Anterior cingulate cortex (tissue), 58 donors: ENCODE measurements at regions not wholly inside any gene's neighbourhood (a gene's known extent, or its start where the extent isn't known, plus 50 kb on each side); places are given as distances from the start of the nearest gene placed in this dataset.

Experiments
- DNase-seq, 58 donors: peaks; one replicate each; lab custom pipeline; 2025; lab: John Stamatoyannopoulos, UW

DNA sequence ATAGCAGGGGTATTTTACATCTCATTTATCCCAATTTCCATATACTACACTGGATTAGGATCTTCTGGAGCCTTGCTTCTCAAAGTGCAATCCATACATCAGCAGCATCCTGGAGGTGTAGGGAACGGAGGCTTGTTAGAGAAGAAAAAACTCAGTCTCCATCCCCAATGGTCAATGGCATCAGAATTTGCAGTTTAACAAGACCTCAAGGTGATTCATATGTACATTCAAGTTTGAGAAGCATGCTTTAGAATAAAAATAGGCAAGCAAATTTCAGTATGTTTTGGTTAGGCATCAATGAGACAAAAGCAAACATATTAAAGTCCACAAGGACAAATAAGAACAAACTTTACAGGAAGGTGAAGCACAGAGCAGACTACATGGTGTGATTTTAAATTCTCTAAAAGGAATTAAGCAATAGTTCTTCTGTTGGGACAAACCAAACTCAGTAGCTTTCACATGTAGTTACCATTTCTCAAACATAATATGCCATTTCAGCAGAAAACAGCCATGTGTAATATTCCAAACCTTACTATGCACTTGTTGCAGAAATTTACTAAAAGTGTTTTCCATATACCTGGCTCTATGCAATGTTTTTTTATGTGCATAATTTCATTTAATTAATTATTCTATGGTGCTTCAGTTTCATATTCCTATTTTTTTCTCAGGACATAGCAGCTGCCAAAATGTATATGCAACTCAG lies 360.3 kb upstream of the NECTIN3 start:
- no peak for DNase-seq

DNA sequence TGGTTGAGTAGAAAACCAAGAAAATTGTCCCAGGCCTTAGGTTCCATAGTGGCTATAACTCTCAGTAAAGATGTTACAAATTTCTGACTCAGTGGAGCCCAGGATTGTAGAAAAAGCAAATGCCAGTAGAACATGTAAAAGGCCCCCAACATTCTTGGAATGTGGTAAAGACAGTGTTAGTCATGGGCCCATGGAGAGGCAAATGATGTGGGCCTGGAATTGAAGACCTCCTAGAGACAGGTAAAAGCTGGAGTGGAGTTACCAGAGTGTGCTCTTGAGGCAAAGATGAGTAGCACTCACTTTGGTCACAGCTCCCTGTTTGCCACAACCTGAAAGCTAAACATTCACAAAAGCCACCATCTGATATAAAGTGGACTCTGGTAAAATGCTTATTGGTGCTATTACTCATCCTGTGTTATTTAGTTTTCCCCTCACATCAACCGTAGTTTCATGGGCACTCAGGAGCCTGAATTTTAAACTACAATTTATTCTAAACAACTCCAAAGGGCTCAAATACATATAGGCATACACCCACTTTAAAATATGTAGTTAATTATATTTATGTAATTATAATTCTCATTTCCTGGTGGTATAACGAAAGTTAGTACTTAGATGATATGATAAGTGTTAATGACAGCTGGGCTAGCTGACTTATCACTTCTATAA lies 359.6 kb upstream of the NECTIN3 start:
- no peak for DNase-seq

DNA sequence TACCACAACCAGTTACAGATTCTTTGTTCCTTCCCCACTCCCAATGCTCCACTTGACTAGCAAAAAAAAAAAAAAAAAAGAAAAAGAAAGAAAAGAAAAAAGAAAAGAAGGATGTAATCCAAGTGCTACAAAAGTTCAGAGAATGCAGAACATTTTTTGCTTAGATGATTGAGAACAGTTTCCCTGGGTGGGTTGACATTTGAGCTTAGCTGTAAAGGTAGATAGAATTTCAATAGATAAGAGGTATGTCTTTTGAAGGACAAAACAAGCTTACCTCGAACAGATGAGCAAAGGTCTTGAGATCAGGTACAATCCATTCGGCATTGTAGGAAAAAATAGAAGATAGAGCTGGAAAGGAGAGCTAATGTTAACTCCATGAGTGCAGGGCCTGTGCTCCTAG lies 344.6 kb upstream of the NECTIN3 start:
- no peak for DNase-seq

DNA sequence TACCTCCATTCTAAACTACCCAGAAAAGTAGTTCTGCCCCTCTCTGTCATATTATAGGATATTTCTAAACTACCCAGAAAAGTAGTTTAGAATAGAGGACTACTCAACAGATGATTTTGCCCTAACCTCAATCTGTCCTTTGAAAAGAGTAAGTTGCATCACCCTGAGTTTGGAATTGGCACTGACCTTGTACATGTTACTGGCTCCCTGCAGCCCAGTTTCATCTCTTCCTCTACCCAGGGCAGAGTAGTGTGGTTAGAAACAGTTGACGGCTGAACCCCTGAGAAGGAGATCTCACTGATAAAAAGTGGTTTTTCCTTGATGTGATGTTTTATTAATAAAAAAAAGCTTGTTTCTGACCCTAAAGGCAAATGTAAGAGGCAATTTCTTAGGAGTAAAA lies 340.5 kb upstream of the NECTIN3 start:
- no peak for DNase-seq

DNA sequence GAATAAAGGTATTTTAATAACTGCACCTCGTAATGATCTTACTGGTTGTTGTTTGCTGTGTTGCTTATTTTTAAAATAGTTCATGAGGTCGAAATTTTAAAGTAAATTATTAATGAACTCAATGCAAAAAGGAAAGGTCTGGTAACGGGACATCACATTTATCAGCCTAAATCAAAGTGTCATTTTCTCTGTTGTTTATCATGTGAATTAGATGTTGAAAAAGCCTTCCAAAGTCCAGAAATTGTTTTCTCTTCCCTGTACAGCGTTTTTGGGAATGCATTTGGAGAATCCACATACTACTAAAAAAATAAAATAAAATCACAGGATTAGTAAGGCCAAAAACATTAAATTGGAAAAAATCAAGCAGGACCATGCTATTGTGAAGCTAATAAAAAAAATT lies 339.2 kb upstream of the NECTIN3 start:
- DNase-seq = no peak

DNA sequence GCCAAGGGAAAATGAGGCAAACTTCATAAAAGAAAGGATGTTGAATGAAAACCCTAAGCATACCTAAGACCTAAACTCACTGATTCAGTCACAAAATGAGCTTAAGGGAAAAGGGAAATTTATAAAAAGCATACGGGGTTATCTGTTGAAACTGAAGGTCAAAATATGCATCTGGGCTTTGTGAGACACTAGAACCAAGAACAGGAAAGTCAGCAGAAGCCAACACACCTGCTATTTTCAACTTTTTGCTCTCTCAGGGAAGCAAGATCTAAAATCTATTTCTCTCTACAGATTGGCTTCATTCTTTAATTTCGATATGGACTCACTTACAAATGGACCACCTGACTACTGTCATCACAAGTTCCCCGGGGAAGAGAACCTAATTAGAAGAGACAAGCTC lies 338.6 kb upstream of the NECTIN3 start:
- DNase-seq = no peak

DNA sequence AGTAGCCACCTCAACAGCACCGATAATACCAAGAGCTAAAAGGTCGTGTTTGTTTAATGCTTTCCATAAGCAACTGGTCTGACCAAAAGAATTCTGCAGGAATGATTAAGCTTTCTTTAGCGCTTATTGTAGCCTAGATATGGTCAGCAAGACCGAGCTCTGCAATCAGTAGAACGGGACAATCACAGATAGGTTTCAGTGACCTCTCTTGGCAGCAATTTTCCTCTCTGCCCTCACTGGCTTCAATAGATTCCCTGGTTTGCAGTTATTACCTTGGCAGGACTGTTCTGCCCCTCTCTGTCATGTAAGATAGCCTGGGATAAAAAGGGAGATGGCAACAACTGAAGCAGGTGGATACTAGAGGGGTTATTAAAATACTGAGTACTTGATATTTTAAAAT lies 337.1 kb upstream of the NECTIN3 start:
- no peak for DNase-seq

DNA sequence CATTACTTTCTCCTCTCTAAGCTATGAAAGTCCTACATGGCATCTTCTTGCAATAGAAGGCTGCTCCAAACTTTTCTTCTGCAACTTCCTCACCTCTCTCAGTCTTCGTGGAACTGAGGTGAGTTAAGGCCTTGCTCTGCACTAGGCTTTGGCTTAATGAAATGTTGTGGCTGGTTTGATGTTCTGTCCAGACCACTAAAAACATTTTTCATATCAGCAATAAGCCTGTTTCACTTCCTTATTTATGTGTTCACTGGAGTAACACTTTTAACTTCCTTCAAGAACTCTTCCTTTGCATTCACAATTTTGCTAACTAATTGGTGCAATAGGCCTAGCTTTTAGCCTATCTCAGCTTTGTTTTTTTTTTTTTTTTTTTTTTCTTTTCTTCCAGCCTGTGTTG lies 335.3 kb upstream of the NECTIN3 start:
- DNase-seq = no peak

DNA sequence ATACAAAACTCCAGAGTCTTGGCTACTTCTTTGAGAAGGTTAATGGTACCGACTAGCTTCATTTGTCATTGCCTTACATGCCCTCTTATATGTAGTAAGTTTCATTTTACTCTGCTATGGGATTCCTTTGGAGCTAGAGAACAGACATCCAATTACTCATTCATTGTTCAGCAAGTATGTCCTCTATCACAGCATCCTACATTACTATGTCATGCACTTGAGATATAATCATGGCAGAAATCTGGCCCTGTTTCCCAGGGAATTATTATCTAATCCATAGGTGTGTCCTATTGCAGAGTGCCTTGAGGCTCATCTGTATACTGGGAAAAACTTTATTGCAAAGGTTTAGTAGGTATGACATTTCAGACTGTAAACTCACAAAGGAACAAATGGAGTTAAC lies 333.1 kb upstream of the NECTIN3 start:
- no peak for DNase-seq

DNA sequence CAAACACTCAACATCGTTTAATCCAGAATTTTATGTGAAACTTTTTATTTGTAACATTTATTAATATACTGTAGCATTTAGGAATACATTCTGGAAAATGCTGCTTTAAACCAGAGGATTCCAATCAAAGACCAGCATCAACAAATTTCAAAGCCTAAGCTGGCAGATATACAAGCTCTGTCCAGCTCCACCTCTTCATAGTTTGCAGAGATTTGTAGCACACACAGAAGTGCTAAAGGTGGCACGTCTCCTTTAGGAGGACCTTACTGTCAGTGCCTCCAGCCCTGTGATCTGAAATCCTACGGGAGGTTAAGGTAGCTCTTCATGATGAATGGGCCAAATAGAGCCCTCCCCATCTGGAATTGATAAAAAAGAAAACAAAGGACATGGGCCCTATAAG lies 329.7 kb upstream of the NECTIN3 start:
- DNase-seq = no peak

DNA sequence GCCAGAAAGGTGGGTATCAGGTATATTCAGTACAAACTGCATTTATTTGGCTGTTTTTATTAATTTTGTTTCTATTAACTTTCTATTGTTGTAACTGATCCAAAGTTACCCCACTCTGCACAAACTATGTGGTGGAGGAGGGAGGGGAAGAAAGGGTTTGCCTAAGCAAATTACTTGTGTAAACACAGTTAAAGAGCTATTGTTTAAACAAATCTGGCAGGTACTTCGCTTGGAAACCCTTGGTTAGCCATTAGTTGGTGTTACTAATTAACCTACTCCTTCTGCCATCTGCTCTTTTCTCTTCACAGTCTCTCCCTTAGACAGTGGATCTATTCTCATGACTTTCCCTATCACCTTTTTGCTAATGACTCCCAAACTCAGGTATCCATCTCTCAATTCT lies 328.4 kb upstream of the NECTIN3 start:
- no peak for DNase-seq

DNA sequence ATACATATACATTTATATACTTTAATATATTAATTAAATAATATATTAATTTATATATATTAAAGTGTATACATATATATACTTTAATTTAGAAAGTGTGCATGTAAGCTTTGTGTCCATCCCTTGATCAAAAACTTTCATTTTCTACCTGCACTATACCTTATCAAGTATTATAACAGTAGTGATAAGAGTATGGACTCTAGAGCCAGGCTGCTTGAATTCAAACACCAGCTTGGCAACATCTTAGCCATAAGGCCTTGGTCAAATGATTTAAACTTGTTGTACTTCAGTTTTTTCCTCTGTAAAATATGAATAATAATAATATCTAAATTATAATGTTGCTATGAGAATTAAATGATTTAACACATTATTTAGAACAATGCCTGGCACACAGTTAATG lies 327.6 kb upstream of the NECTIN3 start:
- DNase-seq = no peak

DNA sequence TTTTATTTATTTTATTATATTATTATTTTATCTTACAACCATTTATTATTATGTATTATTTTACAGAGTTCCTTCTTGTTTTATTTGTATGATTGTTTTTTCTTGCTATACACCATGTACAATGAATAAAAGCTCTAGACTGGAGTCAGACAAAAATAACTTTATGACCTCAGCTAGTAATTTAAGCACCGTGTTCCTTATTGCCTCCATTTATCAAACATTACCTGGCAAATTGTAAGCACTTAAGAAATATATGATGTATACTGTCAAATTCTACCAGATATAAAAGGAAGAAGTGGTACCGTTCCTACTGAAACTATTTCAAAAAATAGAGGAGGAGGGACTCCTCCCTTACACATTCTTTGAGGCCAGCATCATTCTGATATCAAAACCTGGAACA lies 326.9 kb upstream of the NECTIN3 start:
- no peak for DNase-seq

DNA sequence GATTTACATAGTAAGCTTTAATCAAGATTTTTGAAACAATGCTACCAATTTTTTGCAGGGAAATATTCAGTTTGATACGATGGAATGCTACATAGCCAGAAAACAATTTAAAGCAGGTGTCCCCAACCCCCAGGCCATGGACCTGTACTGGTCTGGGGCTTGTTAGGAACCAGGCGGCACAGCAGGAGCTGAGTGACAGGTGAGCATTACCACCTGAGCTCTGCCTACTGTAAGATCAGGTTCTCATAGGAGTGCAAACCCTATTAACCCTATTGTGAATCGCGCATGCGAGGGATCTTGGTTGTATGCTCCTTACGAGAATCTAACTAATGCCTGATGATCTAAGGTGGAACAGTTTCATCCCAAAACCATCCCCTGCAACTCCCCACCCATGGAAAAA lies 322.6 kb upstream of the NECTIN3 start:
- DNase-seq = no peak

DNA sequence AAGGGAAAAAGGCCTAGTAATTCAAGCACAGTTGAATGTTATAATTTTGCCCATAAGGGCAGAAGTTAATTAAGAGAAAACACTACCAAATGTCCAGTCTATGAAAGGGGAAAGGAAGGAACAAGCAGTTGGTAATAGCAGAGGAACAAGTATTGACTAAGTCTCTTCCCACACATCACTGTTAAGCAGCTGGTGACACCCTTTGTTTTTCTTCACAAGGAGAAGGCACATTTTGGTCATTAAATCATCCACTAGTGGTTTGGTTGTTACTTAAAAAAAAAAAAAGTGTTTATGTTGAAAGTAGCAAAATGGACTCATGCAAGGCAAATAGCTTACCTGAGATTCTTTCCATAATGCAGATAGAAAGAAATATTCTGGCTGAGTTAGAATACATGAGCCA lies 321.4 kb upstream of the NECTIN3 start:
- no peak for DNase-seq

DNA sequence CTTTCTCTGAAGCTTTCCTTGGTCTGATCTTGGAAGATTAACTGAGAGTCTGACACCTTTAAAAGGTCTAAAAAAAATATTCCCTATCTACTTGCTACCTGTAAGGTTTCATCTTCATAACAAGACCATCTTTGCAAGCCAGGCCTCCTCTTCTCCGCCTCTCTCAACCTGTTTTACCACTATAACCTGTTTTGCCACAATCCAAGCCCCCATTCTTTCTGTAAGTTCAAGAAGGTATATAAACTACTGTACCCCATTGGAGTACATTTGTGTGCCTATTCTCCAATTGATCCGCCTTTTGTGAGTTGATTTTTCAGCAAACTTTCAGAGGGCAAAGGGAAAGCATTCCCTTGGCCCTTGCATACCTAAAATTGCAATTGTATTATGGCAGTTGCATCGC lies 319.3 kb upstream of the NECTIN3 start:
- DNase-seq = no peak

DNA sequence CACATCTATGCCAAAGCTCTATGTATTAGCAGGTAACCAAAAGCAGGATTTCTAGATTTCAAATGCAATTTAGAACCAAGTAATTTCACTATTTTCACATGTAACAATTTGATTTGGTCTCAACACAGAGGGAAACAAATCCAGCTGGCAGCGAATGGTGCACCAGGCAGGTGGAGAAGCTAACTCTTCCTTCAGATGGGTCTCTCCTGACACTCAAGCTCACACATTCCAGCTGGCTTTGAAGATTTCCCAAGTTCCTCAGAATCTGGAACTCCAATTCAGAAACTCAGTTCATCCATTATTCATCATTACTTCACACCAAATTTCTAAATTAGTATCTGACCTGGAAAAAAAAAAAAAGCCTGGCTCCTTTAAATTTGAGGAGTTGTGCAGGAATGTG lies 318.1 kb upstream of the NECTIN3 start:
- no peak for DNase-seq

DNA sequence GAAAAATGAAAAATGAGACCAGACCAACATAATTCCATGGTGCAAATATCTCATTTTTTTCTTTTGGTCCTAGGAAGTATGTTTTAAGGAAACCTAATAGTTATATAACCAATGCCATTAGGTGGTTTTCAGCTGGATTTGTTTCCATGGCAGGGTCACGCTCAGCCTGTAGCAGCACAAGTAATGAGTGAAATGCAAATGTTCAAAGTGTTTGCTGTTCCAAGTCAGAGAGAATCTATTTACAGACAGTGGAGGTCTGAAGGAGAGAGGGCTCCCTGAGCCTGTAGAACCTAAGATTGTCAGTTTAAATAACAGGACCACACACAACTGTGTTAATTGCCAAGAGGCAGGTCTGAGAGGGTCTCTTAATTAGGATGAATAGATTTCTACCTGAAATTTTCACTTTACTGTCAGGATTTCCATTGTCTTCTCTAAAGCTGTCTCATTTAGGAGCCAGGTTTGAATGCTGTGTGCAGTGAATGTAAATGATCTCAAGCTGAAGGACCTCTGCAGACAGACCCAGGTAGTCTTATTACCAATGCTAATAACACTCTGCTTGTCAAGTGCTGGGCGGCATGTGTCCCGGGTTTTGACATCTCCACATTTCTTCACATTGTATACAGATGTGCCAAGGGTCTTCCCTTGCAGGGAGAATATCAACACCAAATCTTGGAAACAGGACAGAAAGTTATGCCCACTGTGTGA lies 317.3 kb upstream of the NECTIN3 start:
- peak in 2 of 58 donors; percentile 3 to 6 for DNase-seq

DNA sequence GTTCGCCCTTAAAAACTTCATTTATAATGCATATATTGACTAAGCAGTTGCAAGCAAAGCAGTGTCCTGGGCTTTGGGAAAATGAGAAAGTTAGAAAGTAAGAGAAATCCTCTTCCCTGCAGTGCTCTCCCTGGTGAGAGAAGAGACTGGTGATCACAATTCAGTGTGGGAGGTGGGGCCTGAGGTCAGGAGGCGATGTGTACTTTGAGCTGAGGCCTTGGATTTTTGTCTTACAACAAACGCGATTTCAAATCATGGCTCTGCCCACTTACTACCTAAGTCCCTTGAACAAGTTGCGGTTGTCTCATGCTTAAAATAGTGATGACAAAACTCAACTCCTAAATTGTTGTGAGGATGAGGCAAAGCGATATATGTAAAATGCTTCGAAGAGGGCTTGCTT lies 316.3 kb upstream of the NECTIN3 start:
- DNase-seq = no peak

DNA sequence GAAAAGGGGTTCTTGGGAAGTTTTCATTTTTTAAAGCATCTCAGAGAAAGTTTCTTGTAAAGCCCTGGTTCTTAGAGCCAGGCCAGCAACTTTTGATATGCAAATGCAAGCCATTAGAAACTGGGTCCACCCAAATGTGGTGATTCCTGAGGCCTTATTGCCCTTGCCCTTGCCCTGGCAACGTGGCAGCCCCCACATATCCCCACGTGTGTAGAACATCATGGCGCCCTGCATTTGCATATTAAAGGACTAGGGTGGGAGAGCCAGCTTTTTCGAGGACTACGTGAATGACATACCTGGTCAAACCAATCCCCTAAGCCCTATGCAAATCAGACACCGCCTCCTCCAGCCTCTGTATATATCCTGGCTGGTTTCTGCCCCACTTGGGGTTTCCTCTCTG lies 314.9 kb upstream of the NECTIN3 start:
- peak in 1 of 58 donors; percentile 4 for DNase-seq

DNA sequence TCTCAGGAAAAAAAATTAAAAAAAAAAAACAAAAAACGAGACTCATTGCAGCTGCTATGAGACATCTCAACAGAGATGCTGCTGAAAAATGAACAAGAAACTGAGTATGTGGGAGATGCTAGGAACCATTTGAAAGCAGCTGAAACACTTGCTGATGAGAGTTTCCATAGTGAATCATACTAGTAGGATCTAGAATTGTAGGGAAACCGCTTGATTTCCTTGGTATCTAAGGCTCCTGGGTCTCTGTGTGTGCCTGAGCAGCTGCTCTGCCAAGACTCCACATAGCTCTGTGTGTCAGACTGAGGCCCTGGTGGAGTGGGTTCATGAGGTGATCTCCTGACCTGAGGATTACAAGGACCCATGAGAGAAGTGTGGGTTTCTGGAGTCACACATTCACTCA lies 313.4 kb upstream of the NECTIN3 start:
- no peak for DNase-seq

DNA sequence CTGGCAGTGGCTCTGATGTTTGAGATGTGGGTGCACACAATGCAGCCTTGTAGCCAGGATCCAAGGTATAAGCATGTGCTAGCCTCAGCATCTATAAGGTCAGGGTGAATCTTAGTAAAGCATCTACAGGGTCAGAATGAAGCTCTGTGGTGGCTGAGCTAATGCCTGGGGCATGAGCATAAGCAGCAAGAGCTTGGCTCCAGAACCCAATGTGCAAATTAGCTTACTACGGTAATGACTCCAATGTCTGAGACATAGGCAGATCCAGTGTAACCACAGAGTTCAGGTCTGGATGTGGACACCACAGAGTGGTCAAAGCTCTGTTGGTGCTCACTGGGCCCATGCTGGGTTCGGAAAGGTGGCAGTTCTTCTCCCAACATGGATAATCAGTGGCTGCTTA lies 304.5 kb upstream of the NECTIN3 start:
- no peak for DNase-seq
